DND-41 (cell line): ENCODE measurements at regions not wholly inside any gene's neighbourhood (a gene's known extent, or its start where the extent isn't known, plus 50 kb on each side); places are given as distances from the start of the nearest gene placed in this dataset.

ENCODE experiments used
- EZH2 ChIP-seq: IDR thresholded peaks from 3 replicates; pipeline ENCODE4 v1.6.1; 2012; ENCODE audit warnings: borderline replicate concordance, low read depth, mild to moderate bottlenecking, moderate library complexity, low read length, inconsistent platforms; ENCODE audit not compliant: severe bottlenecking
- TF ChIP-seq, protein P1 (sequence below): IDR thresholded peaks from 2 replicates; pipeline ENCODE4 v1.5.1; 2012; ENCODE audit warnings: borderline replicate concordance, low read length, moderate library complexity, mild to moderate bottlenecking; ENCODE audit not compliant: poor library complexity, severe bottlenecking; ENCODE audit errors: extremely low read depth

DNA sequence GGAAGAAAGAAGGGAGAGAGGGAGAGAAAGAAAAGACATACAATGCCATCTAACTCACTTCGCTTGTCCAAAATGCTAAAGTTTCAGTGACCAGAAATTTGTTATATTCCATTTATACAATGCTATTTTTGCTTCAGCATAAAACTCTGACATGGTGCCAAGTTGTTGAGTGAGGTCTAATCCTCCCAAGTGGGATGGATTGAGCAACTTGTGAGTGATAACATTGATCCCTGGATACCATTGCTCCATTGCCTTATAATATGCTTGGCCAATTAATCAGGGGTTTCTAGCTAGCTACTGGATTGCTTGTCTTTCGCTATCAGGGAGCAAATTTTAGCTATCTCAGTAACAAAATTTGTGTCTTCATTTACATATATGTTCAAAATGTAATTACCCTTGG is 615.6 kb upstream of the DPPA4 start:
- TF ChIP-seq EZH2: no peak
- TF ChIP-seq, protein P1, sequence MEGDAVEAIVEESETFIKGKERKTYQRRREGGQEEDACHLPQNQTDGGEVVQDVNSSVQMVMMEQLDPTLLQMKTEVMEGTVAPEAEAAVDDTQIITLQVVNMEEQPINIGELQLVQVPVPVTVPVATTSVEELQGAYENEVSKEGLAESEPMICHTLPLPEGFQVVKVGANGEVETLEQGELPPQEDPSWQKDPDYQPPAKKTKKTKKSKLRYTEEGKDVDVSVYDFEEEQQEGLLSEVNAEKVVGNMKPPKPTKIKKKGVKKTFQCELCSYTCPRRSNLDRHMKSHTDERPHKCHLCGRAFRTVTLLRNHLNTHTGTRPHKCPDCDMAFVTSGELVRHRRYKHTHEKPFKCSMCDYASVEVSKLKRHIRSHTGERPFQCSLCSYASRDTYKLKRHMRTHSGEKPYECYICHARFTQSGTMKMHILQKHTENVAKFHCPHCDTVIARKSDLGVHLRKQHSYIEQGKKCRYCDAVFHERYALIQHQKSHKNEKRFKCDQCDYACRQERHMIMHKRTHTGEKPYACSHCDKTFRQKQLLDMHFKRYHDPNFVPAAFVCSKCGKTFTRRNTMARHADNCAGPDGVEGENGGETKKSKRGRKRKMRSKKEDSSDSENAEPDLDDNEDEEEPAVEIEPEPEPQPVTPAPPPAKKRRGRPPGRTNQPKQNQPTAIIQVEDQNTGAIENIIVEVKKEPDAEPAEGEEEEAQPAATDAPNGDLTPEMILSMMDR: no peak
